ENCODE measurements at regions not wholly inside any gene's neighbourhood (a gene's known extent, or its start where the extent isn't known, plus 50 kb on each side); places are given as distances from the start of the nearest gene placed in this dataset.
"Not testable (repeated sequence)": the region's sequence is repeated elsewhere in the genome, so short reads cannot be mapped to it uniquely, and the experiment has no call there.

DNA sequence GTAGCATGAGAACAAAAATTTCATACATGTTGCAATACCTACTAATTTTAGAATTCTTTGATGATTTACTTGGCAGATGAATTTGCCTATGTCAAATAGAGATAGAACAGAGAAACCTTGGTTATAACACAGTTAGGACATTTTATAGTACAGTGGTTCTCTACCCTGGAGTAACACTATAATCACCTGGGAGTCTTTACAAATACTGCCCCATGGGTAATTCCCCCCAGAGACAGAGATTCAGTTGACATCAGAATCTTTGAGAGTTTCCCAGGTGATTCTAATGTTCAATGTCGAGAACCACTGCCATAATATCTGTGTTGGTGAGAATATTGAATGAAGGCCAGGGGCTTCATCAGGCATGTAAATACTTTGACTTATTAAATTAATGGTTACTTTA is 401.3 kb upstream of the NDST4 start:
- DNase-seq (ENCODE audit: low read depth): no peak
- in situ Hi-C loops (cut with HindIII; ENCODE audit: low sequenced_read_pairs): no loop called here
- no peak for TF ChIP-seq CTCF (IDR thresholded peaks at IDR 0.05; ENCODE audit: low read depth, low read length, missing control alignments)
- H3K4me3 ChIP-seq (ENCODE audit: low read depth, low read length): no peak overlapping the region

DNA sequence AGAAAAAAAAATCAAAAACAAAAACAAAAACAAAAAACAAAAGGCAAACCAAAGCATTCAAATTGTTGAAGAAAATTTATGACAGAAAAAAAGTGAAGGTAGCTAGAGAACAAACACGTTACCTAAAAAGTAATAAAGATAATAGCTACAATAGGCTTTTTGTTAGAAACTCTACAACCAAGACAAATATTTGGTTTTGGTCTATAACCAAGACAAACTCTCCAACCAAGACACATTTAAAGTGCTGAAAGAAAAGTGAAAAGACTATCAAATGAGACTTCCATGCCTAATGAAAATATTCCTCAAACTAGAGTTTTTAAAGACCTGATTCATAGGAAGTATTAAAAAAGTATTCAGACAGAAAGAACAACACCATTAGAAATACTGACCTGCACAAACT is 391.9 kb upstream of the NDST4 start:
- no peak overlapping the region for H3K4me3 ChIP-seq (ENCODE audit: low read depth, low read length)
- in situ Hi-C loops (cut with HindIII; ENCODE audit: low sequenced_read_pairs): no loop called here
- TF ChIP-seq CTCF (IDR thresholded peaks at IDR 0.05; ENCODE audit: low read depth, low read length, missing control alignments): no peak
- DNase-seq (ENCODE audit: low read depth): no peak

DNA sequence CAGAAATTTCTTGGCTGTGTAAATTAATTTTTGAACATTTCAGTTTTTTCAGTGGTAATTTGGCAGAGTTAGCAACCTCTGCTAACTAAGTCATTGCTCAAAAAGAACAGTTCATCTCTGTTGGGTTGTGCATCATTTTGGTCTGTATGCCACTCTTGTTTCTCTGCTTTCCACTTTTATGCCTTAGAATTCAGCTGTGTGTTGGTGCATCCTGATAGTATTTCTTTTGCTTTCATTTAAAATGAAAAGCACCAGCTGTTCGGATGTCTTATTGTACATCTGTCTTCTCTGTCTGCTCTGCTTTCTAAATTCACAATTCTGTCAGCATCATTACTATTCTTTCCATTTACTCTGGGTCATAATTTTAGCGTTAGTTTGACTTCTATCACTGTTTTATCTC is 388.2 kb upstream of the NDST4 start:
- no peak for TF ChIP-seq CTCF (IDR thresholded peaks at IDR 0.05; ENCODE audit: low read depth, low read length, missing control alignments)
- in situ Hi-C loops (cut with HindIII; ENCODE audit: low sequenced_read_pairs): no loop called here
- no peak overlapping the region for H3K4me3 ChIP-seq (ENCODE audit: low read depth, low read length)
- DNase-seq (ENCODE audit: low read depth): no peak

DNA sequence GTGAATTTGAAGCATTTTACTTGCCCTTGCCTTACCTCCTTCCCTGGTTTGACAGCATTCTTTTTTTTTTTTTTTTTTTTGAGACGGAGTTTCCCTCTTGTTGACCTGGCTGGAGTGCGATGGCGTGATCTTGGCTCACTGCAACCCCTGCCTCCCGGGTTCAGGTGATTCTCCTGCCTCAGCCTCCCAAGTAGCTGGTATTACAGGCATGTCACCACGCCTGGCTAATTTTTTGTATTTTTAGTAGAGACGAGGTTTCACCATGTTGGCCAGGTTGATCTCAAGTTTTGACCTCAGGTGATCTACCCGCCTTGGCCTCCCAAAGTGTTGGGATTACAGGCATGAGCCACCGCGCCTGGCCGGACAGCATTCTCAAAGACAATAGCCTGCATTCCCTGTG is 380.4 kb upstream of the NDST4 start:
- in situ Hi-C loops (cut with HindIII; ENCODE audit: low sequenced_read_pairs); DNase-seq (ENCODE audit: low read depth); H3K4me3 ChIP-seq (ENCODE audit: low read depth, low read length): not testable (repeated sequence)

DNA sequence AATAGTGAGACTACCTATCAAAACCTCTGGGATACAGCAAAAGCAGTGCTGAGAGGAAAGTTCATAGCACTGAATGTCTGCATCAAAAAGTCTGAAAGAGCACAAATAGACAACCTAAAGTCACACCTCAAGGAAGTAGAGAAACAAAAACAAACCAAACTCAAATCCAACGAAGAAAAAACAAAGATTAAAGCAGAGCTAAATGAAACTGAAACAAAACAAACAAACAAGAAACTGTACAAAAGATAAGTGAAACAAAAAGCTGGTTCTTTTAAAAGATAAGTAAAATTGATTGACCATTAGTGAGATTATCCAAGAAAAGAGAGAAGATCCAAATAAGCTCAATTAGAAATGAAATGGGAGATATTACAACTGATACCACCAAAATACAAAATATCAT is 378.3 kb upstream of the NDST4 start:
- no peak for TF ChIP-seq CTCF (IDR thresholded peaks at IDR 0.05; ENCODE audit: low read depth, low read length, missing control alignments)
- no peak overlapping the region for H3K4me3 ChIP-seq (ENCODE audit: low read depth, low read length)
- in situ Hi-C loops (cut with HindIII; ENCODE audit: low sequenced_read_pairs): no loop called here
- DNase-seq (ENCODE audit: low read depth): no peak

DNA sequence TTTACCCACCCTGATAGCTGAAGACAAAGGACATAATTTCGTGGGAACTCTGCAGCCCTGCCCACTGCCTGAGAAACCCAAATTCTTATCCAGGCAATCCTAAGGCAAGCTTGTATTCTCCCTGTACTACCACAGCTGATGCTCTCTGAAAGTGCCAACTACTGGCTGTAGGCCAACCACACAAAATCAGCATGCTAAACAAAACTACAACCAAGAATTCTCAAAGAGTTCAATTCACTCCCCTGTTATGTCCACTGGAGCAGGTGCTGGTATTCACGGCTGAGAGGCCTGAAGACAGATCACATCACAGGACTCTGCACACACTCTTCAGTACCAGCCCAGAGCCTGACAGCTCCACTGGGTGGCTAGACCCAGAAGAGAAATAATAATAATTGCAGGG is 375.9 kb upstream of the NDST4 start:
- no peak for DNase-seq (ENCODE audit: low read depth)
- H3K4me3 ChIP-seq (ENCODE audit: low read depth, low read length): no peak overlapping the region
- in situ Hi-C loops (cut with HindIII; ENCODE audit: low sequenced_read_pairs): no loop called here
- TF ChIP-seq CTCF (IDR thresholded peaks at IDR 0.05; ENCODE audit: low read depth, low read length, missing control alignments): no peak

DNA sequence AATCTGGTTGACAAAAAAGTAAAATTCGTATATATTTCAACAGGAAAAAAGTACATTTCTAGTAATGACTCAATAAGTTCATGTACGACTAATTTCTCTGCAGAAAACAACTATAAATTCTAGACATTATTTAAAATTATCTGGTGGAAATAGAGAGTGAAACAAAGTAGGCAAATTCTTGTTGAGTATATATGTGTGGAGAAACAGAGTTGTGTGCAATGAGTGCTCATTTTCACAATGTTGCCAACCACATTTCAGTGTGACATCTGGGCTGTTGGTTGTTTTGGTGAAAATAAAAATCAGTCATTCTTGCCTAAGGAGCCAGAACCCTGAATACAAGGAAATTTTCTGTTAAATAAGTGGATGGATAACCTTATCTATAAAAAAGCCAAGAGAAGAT is 372.0 kb upstream of the NDST4 start:
- in situ Hi-C loops (cut with HindIII; ENCODE audit: low sequenced_read_pairs): no loop called here
- no peak overlapping the region for H3K4me3 ChIP-seq (ENCODE audit: low read depth, low read length)
- no peak for TF ChIP-seq CTCF (IDR thresholded peaks at IDR 0.05; ENCODE audit: low read depth, low read length, missing control alignments)
- no peak for DNase-seq (ENCODE audit: low read depth)
